ENCODE measurements at regions not wholly inside any gene's neighbourhood (a gene's known extent, or its start where the extent isn't known, plus 50 kb on each side); places are given as distances from the start of the nearest gene placed in this dataset.

- DNase-seq (ENCODE audit: extremely low read depth, low read depth): no peak
- H3K4me3 ChIP-seq (replicated peaks; ENCODE audit: low read depth, low read length): no peak overlapping the region
- no peak for TF ChIP-seq CTCF (IDR thresholded peaks at IDR 0.05; ENCODE audit: low read depth, low read length, missing control alignments)
Measured at GRCh38 chr21:27653481-27653880, 686.6 kb upstream of the ADAMTS5 start.

GRCh38 chr21:27649762-27650161, 682.9 kb upstream of the ADAMTS5 start:
- no peak overlapping the region for H3K4me3 ChIP-seq (replicated peaks; ENCODE audit: low read depth, low read length)
- no peak for DNase-seq (ENCODE audit: extremely low read depth, low read depth)
- no peak for TF ChIP-seq CTCF (IDR thresholded peaks at IDR 0.05; ENCODE audit: low read depth, low read length, missing control alignments)

DNA sequence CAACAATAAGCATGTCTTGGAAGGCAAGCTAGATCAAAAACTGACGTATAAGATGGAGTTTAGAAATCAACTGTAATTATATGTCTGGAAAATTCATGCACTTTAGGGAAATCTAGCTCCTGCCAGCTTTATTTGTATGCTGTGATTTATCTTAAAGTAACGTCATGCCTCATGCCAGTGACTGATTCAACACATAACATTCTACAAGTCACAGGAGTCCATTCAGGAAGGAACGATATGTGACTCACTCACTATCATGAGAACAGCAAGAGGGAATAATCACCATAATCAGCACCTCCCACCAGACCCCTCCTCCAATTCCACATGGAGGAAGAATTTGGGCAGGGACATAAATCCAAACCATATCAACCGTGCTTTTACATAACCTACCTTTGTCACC, 682.4 kb upstream of the ADAMTS5 start:
- peak; percentile 15 for DNase-seq (ENCODE audit: extremely low read depth, low read depth)
- H3K4me3 ChIP-seq (replicated peaks; ENCODE audit: low read depth, low read length): no peak overlapping the region
- no peak for TF ChIP-seq CTCF (IDR thresholded peaks at IDR 0.05; ENCODE audit: low read depth, low read length, missing control alignments)

- DNase-seq (ENCODE audit: extremely low read depth, low read depth): peak; percentile 40
- no peak for TF ChIP-seq CTCF (IDR thresholded peaks at IDR 0.05; ENCODE audit: low read depth, low read length, missing control alignments)
- H3K4me3 ChIP-seq (replicated peaks; ENCODE audit: low read depth, low read length): no peak overlapping the region
Measured at GRCh38 chr21:27648560-27648959, 681.7 kb upstream of the ADAMTS5 start.

GRCh38 chr21:27647921-27648320, 681.0 kb upstream of the ADAMTS5 start:
- no peak for DNase-seq (ENCODE audit: extremely low read depth, low read depth)
- no peak overlapping the region for H3K4me3 ChIP-seq (replicated peaks; ENCODE audit: low read depth, low read length)
- no peak for TF ChIP-seq CTCF (IDR thresholded peaks at IDR 0.05; ENCODE audit: low read depth, low read length, missing control alignments)

- no peak overlapping the region for H3K4me3 ChIP-seq (replicated peaks; ENCODE audit: low read depth, low read length)
- no peak for TF ChIP-seq CTCF (IDR thresholded peaks at IDR 0.05; ENCODE audit: low read depth, low read length, missing control alignments)
- DNase-seq (ENCODE audit: extremely low read depth, low read depth): no peak
Measured at GRCh38 chr21:27647401-27647800, 680.5 kb upstream of the ADAMTS5 start.

- TF ChIP-seq CTCF (IDR thresholded peaks at IDR 0.05; ENCODE audit: low read depth, low read length, missing control alignments): no peak
- H3K4me3 ChIP-seq (replicated peaks; ENCODE audit: low read depth, low read length): no peak overlapping the region
- DNase-seq (ENCODE audit: extremely low read depth, low read depth): no peak
Measured at GRCh38 chr21:27646691-27647090, 679.8 kb upstream of the ADAMTS5 start.

All from HFF-Myc (cell line).